GM10266 (cell line): ENCODE measurements at regions not wholly inside any gene's neighbourhood (a gene's known extent, or its start where the extent isn't known, plus 50 kb on each side); places are given as distances from the start of the nearest gene placed in this dataset.

Experiments
- DNase-seq: peaks from one replicate; pipeline ENCODE4 v3.0.0; 2012; ENCODE audit errors: extremely low spot score
- CTCF ChIP-seq: IDR thresholded peaks from 2 replicates; pipeline ENCODE4 v1.5.1; 2012; ENCODE audit warnings: mild to moderate bottlenecking, low read depth; ENCODE audit not compliant: control insufficient read depth, insufficient read depth; ENCODE audit errors: missing control alignments

- no peak for DNase-seq
- TF ChIP-seq CTCF, result no peak
Measured at GRCh38 chr10:94211169-94211510, 151.6 kb downstream of the NOC3L start.

- no peak for DNase-seq
- TF ChIP-seq CTCF, result no peak
Measured at GRCh38 chr10:94213001-94213530, 149.7 kb downstream of the NOC3L start.

GRCh38 chr10:94213980-94214379 is 148.8 kb downstream of the NOC3L start:
- TF ChIP-seq CTCF, result no peak
- no peak for DNase-seq

GRCh38 chr10:94214481-94214893 is 148.3 kb downstream of the NOC3L start:
- no peak for TF ChIP-seq CTCF
- no peak for DNase-seq

- no peak for TF ChIP-seq CTCF
- no peak for DNase-seq
Measured at GRCh38 chr10:94216201-94216600, 146.5 kb downstream of the NOC3L start.

- no peak for TF ChIP-seq CTCF
Measured at GRCh38 chr10:94217411-94217810, 145.3 kb downstream of the NOC3L start.

GRCh38 chr10:94218493-94219183 is 144.1 kb downstream of the NOC3L start:
- TF ChIP-seq CTCF, result no peak
- DNase-seq, result no peak

More at GRCh38 chr10:94217411-94217810, 145.3 kb downstream of the NOC3L start:
- no peak for DNase-seq
